Left renal cortex interstitium (tissue), 4 donors: ENCODE measurements at regions not wholly inside any gene's neighbourhood (a gene's known extent, or its start where the extent isn't known, plus 50 kb on each side); places are given as distances from the start of the nearest gene placed in this dataset.
"Not testable (repeated sequence)": the region's sequence is repeated elsewhere in the genome, so short reads cannot be mapped to it uniquely, and the experiment has no call there.

Source experiments
- DNase-seq, 4 donors: peaks; one replicate each; pipeline ENCODE4 v3.0.0-alpha.2; 2013; ENCODE audit warnings: low read depth in 4 of 4, low spot score in 2 of 4, missing footprints in 1 of 4

GRCh38 chr20:12849225-12849910 is 159.4 kb upstream of the SPTLC3 start:
- no peak for DNase-seq

DNA sequence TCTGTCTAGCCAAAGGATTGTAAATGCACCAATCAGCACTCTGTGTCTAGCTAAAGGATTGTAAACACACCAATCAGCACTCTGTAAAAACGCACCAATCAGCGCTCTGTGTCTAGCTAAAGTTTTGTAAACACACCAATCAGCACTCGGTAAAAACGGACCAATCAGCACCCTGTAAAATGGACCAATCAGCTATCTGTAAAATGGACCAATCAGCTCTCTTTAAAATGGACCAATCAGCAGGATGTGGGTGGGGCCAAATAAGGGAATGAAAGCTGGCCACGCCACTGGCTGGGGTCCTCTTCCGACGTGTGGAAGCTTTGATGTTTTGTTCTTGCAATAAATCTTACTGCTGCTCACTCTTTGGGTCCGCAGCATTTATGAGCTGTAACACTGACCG is 151.1 kb upstream of the SPTLC3 start:
- DNase-seq = not testable (repeated sequence)

- DNase-seq = no peak
These were observed 148.0 kb upstream of the SPTLC3 start for GRCh38 chr20:12860619-12861247.

GRCh38 chr20:12869669-12870068 is 139.1 kb upstream of the SPTLC3 start:
- no peak for DNase-seq

DNA sequence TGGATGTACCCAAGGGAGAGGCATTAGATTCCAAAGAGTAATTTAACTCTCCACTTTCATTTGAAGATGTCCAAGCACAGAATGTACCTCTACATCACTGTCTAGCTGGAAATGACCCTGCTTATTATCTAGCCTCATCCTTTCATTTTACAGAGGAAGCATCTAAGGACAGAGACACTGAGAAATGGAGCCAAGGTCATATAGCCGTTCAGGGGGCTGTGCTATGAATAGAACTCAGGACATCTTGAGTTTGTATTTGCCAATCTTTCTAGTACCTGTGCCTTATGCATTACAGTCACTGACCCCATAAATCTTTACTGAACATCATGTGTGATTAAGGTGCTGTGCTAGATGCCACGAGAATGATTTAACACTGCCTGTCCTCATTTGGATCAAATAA is 138.2 kb upstream of the SPTLC3 start:
- no peak for DNase-seq

DNA sequence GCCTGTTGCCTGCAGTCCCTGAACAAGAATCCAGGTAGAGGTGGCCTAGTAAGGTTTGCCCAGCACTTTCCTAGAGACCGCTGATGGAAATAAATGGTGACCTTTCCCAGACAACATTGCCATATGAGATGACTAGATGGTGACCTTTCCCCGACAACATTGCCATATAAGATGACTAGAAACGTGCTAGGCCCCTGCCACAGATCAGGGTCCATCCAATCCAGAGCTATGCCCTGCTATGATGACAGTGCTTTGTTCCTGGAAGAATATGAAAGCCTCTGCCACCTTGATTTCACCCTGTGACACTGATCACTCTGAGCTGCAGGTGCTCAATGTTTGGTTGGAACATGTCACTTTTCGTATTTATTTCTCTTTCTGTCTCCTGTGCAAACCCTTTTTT is 133.8 kb upstream of the SPTLC3 start:
- no peak for DNase-seq

DNA sequence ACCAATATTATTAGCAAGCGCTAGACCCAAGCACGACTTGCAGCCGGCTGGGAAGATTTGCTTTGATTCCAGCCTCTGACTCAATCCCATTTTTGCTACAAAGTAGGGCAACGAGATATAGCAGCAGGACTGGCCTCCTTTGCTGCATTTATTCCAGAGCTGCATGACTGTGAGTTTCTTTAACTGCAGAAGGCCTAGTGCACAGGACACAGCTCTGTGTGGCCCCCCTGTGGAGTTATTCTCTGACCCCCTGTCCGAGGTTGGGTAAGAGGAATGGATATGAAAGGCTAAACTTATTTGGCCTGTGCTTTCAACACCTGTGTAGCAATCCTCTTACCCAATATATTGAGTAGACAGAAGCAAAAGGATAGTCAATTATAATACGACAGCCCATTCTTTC is 133.3 kb upstream of the SPTLC3 start:
- no peak for DNase-seq

DNA sequence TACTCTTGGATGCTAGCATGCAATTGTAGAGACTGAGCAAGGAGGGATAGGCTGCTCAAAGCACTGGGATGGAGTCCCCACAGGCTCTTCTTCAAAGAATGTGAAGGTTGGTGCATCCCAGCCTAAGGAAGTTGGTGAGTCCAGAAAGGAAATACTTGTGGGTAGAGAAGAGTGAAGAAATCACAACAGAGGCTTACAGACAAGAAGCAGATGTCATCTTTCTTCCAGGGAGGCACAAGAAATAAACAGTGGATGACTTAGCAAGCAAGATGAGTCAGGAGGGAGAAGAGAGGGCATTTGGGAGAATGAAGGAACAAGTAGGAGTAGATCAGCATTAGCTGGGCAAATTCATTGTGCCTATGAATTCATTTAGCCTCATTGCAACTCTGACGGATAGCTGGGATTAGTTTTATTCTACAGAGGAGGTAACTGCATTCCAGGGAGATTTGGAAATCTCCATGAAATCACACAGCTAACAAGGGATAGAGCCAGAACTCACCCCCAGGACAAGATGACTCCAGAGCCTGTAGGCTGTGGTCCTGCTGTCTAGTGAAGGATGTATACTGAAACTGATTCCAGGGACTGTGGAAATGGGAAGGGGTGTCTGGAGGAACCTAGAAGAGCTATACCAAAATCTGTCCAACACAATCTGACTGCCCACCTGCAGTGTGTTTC is 125.8 kb upstream of the SPTLC3 start:
- no peak for DNase-seq

- DNase-seq = no peak
These were observed 125.3 kb upstream of the SPTLC3 start for GRCh38 chr20:12883507-12883885.

DNA sequence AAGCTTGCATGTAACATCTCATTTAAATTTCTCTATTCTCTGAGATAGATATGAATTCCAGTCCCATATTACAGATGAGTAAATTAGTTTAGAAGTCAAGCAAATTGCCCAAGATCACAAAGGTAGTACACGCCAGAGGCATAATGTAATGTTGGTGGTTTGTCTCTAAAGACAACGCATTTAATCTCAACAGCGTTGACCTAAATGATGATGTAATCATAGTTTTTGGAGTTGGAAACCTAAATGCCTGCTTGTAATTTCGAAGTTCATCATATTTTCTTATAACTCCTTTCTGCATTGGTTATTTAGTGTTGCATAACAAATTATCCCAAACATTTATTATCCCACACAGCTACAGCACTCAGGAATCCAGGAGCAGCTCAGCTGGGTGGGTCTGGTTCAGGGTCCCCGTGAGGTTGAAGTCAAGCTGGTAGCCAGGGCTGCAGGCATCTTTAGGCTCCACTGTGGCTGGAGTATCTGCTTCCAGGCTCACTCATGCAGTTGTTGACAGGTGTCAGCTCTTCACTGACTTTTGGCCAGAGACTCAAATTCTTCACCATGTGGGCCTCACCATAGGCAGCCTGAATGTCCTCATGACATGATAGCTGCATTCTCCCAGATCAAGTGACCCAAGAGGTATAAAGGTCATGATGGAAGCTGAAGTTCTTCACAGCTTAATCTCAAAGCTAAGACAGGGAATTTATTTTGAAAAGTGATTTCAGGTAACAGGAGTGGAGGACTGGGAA is 122.0 kb upstream of the SPTLC3 start:
- DNase-seq = no peak

DNA sequence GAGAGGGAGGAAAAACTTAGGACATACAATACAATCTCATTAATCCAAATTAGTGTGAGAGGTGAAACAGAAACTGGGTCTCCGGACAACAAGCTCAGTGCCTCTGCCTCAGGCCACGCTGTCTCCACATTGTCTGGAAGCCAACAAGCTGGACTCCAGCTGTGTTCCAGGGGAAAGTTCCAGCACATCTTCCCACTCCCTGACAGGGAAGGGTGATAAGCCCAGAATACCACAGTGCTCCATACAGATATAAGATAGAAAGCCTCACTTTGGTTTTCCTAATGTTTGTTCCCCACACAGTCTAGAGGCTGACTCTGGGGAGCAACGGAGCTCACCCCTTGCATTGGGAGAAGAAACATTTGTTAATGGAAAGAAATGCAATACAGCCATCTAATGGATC is 117.1 kb upstream of the SPTLC3 start:
- no peak for DNase-seq

DNA sequence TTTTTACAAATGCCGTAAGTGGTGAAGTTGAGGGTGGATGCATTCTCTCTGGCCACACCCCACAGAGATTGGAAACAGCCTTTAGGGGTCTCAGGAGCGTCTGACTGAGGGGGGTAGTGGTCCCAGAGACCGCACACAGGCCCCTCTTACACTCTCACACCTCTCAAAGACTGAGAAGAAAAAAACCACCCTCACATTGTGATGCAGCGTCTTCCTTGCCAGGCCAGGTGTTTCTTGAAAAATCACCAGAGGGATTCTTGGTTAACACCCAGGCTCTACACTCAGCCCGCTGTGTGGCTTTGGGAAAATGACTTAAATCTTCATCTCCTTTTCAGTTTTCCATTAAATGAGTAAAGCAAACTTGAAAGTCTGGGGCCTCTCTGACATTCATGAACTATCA is 115.8 kb upstream of the SPTLC3 start:
- DNase-seq = no peak

DNA sequence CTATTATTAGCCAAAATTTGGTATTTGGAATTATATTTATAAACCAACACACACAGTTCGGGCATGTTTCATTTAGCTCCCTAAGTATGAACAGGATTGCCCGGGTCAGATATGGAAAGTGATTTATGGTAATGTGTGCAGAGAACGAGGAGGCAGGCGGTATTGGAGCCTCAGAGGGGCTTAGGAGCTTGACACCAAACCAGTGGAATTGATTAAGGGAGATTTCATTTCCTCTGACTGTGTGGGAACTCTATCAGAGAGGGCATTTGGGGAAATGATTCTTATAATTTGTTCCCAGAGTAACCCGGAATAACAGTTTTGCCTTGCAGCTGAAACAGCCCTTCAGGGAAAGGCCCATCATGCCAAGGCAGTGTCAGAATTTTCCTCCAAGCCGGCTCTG is 115.1 kb upstream of the SPTLC3 start:
- no peak for DNase-seq

GRCh38 chr20:12894089-12894488 is 114.7 kb upstream of the SPTLC3 start:
- no peak for DNase-seq

GRCh38 chr20:12896180-12896579 is 112.6 kb upstream of the SPTLC3 start:
- no peak for DNase-seq

DNA sequence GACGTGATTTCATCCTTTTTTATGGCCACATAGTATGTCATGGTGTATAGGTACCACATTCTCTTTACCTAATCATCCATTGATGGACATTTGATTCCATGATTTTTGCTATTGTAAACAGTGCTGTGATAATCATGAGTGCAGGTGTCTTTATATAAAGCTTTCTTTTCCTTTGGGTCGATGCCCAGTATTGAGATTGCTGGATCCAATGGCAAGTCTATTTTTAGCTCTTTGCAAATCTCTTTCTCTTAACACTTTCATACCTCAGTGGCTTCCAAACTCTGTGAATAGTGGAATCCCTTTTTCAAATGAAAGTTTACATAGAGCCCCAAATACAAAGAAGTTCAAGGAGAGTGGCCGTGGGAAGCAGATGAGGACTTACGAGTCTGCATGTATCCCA is 105.8 kb upstream of the SPTLC3 start:
- DNase-seq = no peak

DNA sequence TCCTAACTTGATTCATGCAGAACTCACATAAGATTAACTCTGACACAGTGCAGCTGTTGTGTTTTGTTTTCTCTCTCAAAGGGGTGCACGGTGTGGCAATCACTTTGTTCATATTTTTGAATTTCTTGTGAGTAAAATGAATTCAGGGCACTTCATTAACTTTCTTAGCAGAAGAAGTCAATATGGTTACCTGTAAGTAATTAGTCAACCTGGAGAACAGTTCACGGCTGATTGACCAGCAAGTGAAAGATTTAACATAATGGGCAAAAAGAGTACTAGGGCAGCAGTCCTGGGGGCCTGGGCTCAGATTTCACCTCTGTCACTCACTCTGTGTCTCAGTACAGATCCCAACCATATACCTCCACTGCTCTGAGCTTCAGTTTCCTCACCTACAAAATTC is 102.4 kb upstream of the SPTLC3 start:
- DNase-seq = no peak

GRCh38 chr20:12911372-12911771 is 97.4 kb upstream of the SPTLC3 start:
- DNase-seq = no peak

GRCh38 chr20:12913781-12914443 is 94.9 kb upstream of the SPTLC3 start:
- no peak for DNase-seq

DNA sequence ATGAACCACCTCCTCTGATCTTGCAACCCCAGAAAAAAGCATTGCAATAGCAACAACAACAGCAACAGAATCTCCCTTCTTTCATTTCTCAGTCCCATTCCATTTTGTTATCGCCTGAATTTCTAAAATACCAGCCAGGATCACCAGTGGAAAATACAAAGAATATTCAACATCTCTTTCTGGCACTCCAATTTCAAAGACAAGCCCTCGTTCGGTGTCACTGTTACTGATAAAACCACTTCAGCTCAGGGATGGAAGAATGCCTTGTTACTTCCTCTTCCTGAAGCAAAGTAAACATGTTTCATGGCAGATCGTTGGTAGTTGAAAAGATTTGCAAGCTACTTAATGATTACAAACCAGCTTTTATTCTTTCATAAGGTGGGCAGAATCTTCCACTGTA is 94.0 kb upstream of the SPTLC3 start:
- DNase-seq = no peak

DNA sequence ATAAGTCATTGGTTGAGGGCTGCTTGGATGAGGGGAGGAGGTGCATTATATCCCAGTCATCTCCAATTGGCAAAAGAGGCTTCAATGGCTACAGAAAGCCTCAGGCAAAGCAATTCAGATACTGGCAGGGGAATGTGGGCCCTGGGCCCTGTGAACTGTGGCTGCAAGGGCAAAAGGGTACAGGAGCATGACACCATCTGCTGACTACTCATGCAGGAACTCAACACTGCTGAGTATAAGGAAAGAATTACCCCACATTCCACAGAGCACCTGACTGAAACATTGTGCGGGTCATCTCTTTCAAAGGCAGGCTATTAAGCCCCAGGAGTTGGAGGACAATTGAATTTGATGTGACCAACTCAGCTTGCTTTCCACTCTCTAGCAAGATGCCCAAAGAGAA is 92.1 kb upstream of the SPTLC3 start:
- peak in 1 of 4 donors; percentile 41 for DNase-seq
